KOPT-K1 (cell line): ENCODE measurements at regions not wholly inside any gene's neighbourhood (a gene's known extent, or its start where the extent isn't known, plus 50 kb on each side); places are given as distances from the start of the nearest gene placed in this dataset.

ENCODE experiments used
- H3K27ac ChIP-seq: fragments of 200-600 bp; sonication (generic); 2 replicates; pipeline ENCODE4 v1.5.1; 2016; ENCODE audit warnings: antibody characterized with exemption, mild to moderate bottlenecking, low read depth, low read length; ENCODE audit not compliant: poor library complexity, severe bottlenecking
- H3K36me3 ChIP-seq: fragments of 200-600 bp; sonication (generic); 2 replicates; pipeline ENCODE4 v1.5.1; 2017; ENCODE audit warnings: antibody characterized with exemption, mild to moderate bottlenecking, low read length, moderate library complexity; ENCODE audit not compliant: insufficient read depth
- H3K9me3 ChIP-seq: fragments of 200-600 bp; sonication (generic); 2 replicates; pipeline ENCODE4 v1.5.1; 2017; ENCODE audit warnings: antibody characterized with exemption, low read length, mild to moderate bottlenecking; ENCODE audit not compliant: insufficient read depth, poor library complexity, severe bottlenecking

DNA sequence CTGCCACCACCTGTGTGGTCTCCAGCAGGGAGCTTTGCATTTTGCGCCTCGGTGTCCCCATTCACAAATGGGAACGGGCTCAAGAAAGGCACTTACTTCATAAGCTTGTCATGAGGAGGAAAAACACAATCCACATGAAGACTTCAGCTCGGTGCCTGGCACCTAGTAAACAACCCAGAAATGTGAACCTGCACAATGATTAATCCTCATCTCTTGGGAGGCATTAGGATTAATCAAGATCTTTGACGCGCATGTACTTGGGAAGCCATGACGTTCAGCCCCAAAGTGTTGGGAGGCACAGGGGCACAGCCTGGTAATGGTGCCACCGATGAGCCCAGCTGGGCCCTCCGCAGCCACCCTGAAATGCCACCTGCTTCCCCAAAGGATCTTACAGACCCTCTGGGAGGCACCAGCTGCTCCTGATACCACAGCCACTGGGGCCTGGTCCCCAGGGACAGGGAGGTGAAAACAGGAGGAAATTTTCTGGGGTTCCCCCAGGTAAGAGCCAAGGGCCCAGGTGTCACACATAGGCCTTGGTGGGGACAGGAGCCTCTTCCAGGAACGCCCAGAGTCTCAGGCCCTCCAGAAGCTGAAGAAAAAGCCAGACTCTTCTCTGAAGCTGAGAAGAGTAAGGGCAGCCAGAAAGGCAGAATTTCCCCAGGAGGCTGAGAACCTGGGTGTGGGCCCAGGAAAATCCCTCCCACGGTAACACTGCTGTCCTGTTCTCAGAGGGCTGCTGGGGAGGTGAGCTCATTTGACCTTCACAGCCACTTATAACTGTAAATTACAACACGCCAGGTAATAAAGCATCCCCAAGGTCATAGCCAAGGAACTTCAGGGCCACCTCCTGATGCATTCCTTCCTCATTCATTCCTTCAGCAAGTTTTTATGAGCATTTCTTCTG lies 507.5 kb downstream of the SHQ1 start:
- H3K36me3 ChIP-seq: no peaks in the 10 kb centered on the region
- H3K27ac ChIP-seq: no peak overlapping the region

DNA sequence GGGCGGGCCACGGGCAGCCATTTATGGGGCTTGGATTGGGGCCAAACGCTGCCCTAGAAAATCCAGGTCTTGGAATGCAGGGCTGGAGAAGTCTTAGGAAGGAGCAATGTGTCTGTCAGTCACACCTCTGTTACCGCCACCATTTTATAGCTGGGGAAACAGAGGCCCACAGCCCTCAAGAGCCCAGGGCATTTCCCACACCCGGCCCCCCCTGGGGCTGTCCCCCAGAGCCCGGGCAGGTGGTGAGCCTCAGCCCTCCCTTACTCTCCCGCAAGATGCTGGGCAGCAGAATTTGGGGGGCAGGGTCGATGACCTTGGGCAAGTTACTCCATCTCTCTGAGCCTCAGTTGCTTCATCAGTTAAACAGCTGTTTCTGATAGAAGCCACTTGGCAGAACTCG lies 508.2 kb downstream of the SHQ1 start:
- no peaks in the 10 kb centered on the region for H3K36me3 ChIP-seq
- no peak overlapping the region for H3K27ac ChIP-seq
- no peaks in the 10 kb centered on the region for H3K9me3 ChIP-seq

More for the DNA sequence above, 507.5 kb downstream of the SHQ1 start:
- H3K9me3 ChIP-seq: no peaks in the 10 kb centered on the region

DNA sequence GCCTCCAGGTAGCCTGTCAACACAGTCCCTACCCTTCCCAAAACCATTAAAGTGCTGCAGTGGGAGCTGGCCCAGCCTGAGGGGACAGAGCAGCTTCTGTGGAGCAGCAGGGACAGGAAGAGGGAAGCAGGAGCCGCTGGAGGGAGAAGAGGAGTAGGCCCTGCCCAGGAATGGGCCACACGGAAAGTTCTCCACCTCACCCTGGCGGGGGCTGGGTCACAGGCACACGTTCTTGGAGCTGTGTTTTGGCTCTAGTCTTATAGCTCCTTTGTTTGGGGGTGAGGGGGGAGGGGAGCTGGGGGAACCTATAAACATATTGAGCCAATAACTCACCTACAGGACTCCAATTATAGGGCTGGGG lies 508.6 kb downstream of the SHQ1 start:
- no peaks in the 10 kb centered on the region for H3K9me3 ChIP-seq
- no peak overlapping the region for H3K27ac ChIP-seq
- H3K36me3 ChIP-seq: no peaks in the 10 kb centered on the region

DNA sequence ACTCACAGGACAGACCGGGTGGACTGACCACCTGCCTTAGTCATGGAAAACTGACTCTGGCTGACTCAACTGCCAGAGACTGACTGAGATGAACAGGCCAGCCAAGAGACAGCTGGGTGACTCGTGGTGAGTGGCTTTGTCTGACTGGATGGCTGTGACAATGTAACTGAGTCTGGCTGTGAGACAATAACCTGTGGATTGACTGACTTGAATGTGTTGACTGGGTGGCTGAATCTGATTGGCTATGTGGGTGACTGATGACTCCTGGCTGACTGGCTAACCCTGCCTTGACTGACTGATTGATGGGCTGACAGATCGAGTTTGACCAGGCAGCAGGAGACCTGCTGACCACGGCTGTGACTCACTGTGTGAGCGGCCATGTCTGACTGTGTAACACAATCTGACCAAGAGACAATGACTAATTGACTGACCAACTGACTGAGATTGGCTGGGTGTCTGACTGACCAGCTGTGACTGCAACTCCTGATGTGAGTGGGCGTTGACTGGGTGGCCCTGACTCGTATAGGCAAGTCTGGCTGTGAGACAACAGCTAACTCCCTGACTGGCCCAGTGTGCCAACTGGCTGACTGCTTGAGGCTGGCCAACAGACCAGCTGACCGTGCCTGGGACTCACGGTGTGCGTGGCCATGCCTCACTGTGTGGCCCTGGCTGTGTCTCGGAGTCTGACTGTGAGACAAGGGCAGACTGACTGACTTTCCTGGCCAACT lies 509.1 kb downstream of the SHQ1 start:
- H3K9me3 ChIP-seq: no peaks in the 10 kb centered on the region
- no peaks in the 10 kb centered on the region for H3K36me3 ChIP-seq
- no peak overlapping the region for H3K27ac ChIP-seq

DNA sequence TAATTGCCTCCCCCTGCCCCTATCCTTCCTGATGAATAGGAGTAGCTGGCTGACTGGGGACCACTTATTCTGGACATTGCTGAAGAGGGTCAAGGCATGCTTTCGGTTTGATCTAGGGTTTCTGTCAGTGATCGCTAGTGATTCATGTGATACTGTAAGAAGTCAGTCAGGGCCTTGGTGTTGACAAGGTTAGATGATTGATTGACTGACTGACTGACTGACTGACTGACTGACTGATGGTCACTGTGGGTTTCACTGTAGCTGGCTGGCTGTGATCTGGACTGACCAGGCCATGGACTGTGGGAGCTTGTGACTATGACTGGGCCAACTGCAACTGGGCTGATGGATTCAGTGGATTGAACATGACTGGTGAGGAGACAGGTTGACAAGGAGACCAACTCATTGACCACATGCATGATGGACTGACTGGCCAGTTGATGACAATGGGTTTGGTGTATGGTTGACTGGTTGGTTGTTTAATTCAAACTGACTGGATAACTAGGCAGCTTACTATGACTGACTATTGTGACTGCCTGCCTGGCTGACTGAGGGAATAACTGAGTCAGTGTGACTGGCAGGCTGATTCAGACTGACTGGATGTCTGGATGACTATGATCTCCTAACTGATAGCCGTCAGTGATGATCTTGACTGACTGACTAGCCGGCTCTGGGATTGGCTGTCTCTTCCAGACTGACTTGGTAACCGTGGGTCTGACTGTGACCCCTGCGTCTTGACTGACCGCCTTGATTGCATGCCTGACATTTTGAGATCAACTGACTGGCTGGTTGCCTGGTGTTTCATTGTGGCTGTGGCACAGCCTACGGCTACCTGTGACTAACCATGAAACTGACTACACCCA lies 509.9 kb downstream of the SHQ1 start:
- Histone ChIP-seq H3K27ac (no peak overlapping the region), H3K36me3 (no peaks in the 10 kb centered on the region), H3K9me3 (no peaks in the 10 kb centered on the region)

DNA sequence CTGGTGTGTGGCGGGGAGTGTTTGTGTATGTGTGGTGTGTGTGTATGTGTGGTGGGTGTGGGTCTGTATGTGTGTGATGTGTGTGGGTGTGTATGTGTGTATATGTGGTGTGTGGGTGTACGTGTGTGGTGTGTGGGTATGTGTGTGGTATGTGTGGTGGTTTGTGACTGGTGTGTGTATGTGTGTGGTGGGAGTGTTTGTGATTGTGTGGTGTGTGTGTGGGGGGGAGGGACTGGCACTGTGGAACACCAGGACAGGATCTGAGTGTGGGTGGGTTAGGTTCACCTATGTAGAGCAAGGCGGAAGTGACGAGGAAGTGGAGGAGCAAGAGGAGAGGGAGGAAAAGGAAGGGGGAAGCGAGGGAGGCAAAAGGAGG lies 510.8 kb downstream of the SHQ1 start:
- H3K9me3 ChIP-seq: no peaks in the 10 kb centered on the region
- no peaks in the 10 kb centered on the region for H3K36me3 ChIP-seq
- H3K27ac ChIP-seq: no peak overlapping the region

DNA sequence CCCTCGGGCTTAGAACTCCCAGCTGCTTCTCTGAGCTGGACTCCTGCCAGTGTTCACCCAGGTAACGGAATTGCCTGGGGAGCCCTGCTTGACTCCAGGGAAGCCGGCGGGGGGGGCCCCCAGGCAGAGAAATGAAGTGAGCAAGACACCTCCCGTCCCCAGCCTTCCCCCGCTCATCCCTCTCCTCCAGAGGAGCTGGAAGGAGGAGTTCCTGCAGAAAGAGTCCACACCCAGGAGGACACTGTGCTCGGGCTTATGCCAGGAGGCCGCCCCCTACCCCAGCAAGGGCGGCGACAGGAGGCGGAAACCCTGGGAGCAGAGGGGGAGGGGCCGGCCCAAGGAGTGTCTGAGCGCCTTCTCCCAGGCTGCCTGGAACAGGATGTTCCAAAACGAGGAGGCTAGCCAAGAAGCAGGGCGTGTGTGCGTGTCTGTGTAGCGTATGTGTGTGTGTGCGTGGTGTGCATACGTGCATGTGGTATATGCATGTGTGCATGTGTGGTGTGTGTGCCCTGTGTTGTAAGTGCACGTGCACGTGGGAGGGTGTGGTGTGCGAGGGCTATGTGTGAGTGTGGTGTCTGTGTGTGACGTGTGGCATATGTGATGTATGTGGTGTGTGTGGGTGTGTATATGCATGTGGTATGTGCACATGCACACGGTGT lies 511.3 kb downstream of the SHQ1 start:
- Histone ChIP-seq H3K9me3 (no peaks in the 10 kb centered on the region), H3K27ac (no peak overlapping the region), H3K36me3 (no peaks in the 10 kb centered on the region)

DNA sequence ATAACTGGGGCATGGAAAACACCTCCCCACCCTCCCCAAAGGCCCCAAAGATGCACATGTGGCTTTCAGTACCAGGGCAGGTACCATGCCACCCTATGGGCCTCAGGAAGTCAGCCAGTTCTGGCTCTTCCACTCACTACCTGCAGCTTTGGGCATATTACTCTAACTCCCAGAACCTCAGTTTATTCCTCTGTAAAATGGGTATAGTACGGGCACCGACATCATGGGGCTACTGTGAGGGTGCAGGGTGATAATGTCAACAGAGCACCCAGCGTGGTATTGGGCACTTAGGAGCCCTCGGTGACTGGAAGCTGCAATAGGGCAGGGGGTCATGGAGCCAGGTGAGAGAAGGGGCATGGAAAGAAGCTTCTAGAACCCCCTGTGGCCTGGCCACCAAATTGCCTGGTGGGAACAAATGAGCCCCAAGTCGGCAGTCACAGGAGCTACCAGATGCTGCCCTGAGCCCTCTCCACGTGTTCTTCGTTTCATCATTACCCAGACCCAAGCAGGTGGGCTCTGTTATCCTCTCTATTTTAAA lies 512.1 kb downstream of the SHQ1 start:
- Histone ChIP-seq H3K36me3 (no peaks in the 10 kb centered on the region), H3K27ac (no peak overlapping the region), H3K9me3 (no peaks in the 10 kb centered on the region)

DNA sequence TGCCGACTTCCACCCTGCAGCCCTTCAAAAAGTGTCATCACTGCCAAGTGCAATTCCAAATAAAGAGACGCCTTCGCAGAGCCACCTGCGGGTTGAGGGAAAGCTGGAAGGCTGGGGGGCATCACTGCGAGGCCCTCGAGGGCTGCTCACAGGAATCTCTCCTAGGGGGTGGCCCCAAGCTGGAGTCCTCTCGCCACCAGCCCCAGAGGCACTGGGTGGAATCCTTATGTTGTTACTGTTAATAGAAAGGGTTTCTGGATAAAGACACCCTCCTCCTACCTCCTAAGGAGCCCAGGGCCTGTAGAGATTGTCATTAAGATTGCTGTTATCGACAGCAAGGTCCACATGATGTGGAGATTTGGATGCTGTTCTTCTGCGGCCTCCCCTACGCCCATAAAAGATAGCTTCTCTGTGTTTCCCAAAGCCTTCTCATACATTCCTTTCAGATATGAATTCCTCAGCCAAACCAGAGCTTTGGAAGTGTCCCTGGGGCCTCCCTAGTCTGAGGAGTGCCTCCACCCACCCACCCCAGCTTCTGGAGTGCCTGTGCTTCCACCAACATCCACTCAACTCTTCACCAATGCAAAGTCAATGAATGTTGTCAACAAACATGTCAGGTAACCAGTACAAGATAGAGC lies 512.7 kb downstream of the SHQ1 start:
- Histone ChIP-seq H3K27ac (no peak overlapping the region), H3K9me3 (no peaks in the 10 kb centered on the region), H3K36me3 (no peaks in the 10 kb centered on the region)

DNA sequence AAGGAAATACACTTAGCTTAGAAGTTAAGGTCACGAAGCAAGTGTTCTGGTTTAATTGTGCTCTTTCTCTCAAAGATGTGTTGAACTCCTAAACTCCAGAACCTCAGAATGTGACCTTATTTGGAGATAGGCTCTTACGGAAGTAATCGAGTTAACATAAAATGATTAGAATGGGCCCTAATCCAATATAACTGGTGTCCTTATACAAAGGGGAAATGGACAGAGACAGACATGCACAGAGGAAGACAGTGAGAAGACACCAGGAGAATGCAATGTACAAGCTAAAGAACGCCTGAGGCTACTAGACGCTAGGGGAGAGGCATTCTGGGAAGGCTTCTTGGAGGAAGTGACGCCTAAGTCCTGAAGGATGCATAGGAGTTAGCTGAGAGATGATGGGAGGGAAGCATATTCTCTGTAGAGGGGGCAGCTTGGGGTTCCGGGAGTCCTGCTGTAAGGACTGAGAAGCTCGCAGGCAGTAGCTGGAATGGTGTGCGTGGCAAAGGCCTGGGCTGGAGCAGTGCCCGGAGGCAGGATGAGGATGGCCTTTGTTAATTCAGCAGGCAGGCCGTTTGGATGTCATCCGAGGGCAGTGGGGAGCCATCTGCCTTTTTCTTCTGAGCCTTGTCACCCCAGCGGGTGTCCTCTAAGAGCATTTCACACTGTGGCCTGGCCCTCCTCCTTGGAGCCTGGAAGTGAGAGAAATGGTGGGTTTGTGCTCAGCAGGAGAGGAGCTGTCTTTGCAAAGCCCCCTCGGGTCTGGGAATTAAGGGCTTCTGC lies 513.4 kb downstream of the SHQ1 start:
- Histone ChIP-seq H3K9me3 (no peaks in the 10 kb centered on the region), H3K27ac (no peak overlapping the region), H3K36me3 (no peaks in the 10 kb centered on the region)

DNA sequence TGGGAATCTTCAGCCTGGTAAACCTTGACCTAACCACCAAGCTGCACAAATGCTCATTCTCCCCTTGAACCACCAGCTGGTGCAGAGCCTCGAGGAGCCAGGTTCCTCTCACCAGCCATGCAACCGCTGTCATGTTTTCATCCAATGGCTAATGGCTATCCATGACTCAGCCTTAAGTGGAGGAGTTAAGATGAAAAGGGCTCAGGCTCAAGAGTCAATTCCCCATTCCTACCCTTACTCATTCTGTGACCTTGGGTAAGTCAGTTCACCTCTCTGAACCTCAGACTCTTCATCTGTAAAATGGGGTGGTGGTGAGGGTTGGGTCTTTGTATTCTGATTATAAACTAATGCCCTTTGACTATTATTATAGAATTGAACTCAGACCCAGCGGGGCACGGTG lies 515.6 kb downstream of the SHQ1 start:
- H3K36me3 ChIP-seq: no peaks in the 10 kb centered on the region
- no peaks in the 10 kb centered on the region for H3K9me3 ChIP-seq
- H3K27ac ChIP-seq: no peak overlapping the region

DNA sequence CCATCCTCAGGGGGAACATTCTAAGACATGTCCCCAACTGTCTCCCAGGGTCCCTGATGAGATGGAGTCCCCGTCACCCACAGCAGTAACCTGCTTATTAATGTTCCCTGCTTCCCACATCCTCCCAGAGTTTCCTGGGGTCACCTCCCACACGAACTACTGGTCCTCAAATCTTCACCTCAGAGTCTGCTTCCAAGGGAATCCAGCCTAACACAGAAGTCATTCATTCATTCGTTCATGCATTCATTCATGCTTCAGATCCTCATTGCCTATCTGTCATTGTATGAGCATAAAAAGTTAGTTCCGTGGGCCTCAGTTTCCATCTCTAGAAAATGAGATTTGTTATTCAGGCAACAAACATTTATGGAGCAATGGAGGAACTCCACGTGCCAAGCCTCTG lies 516.2 kb downstream of the SHQ1 start:
- no peak overlapping the region for H3K27ac ChIP-seq
- no peaks in the 10 kb centered on the region for H3K9me3 ChIP-seq
- no peaks in the 10 kb centered on the region for H3K36me3 ChIP-seq

DNA sequence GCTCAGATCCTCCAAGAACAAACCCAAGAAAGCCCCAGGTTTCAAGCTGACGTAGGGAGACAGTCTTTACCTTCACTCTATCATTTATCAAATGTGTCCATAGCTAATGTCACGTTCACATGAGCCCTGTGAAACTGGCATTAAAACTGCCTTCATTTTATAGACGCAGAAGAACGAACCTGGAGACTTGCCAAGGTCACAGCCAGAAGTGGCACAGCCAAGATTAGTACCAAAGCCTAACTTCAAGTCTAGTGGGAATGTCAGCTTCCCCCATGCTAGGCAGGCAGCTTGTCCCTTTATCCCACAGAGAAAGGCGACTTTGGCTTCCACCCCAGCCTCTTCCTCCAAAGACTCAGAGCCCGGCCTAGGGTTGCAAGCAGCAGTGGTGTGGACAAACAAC lies 517.2 kb downstream of the SHQ1 start:
- Histone ChIP-seq H3K27ac (no peak overlapping the region), H3K36me3 (no peaks in the 10 kb centered on the region), H3K9me3 (no peaks in the 10 kb centered on the region)

DNA sequence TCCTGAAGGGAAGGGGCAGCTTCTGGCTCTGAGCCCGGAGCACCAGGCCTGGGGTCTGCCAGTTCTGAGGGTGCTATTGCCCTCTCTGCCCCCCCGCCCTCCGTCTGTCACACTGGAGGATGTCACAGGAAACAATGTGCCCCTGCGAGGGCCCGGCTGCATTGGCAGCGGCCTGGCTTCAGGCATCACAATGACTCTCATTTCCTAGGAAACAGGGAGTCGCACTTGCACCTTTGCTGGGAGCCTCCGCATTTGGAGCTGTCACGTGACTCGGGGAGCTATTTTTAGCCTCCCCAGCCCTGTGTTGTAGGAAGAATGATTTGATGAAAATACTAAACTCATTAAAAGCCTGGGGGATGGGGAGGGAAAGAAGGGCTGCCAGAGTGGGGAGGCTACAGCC lies 518.9 kb downstream of the SHQ1 start:
- H3K9me3 ChIP-seq: no peaks in the 10 kb centered on the region
- H3K36me3 ChIP-seq: no peaks in the 10 kb centered on the region
- H3K27ac ChIP-seq: no peak overlapping the region
